ENCODE measurements at regions not wholly inside any gene's neighbourhood (a gene's known extent, or its start where the extent isn't known, plus 50 kb on each side); places are given as distances from the start of the nearest gene placed in this dataset.
"Not testable (repeated sequence)": the region's sequence is repeated elsewhere in the genome, so short reads cannot be mapped to it uniquely, and the experiment has no call there.

DNA sequence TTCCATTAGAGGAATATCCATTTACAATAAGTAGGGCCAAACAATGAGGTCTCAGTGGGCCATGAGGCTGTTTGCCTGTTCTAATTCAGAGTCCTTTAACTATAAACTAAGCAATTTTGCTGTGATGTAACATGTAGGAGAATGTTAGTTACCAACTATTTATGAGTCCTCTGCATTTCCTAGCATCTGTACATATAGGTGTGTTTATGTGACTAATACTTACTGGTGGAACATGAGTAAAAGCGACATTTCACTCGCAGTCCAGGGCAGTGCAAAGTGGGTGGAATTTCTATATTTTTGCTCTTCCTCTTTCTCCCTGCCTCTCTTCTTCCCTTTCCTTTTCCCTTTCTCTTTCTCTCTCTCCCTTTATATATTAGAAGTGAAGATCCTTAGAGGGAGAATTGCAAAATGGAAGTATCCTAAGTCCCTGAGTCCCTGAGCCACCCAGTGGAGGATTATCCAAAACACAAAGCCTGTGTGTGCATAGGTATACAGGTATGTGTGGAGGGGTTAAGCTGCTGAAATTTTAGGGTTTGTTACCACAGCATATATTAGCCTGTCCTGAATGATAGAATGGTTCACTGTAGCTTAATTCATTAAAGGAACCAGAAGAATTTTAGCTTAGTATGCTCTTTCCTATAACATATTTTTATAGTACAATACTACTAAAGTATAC, 487.0 kb upstream of the FANCL start:
- DNase-seq, result no peak

DNA sequence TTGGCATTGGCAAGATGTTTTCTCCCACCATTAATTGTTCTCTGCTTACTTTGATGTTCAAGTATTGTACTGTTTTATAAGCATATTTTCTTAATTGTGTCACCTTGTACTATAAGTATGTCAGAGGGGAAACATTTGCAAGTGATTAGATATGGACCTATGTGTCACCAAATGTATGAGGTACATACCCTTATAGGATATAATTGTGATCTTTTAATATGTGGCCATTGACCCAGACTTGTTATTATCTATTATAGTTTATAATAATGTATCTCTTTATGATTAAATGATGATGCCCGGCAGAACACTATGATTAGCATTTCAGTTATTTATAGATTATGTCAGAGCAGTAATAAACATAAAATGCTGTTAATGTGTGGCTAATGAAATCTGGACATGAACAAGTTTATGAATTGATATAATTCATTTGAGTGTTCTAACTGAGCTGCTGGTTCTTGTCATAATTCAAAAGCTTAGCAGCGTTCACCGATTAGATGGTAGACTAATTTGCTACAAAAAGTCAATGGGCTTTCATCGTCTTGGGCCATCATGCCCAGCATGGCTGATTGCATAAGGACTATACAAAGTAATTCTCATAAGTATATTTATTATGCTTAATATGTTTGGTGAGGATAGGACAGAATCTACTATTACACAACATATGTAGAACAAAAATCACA, 480.9 kb upstream of the FANCL start:
- no peak for DNase-seq

DNA sequence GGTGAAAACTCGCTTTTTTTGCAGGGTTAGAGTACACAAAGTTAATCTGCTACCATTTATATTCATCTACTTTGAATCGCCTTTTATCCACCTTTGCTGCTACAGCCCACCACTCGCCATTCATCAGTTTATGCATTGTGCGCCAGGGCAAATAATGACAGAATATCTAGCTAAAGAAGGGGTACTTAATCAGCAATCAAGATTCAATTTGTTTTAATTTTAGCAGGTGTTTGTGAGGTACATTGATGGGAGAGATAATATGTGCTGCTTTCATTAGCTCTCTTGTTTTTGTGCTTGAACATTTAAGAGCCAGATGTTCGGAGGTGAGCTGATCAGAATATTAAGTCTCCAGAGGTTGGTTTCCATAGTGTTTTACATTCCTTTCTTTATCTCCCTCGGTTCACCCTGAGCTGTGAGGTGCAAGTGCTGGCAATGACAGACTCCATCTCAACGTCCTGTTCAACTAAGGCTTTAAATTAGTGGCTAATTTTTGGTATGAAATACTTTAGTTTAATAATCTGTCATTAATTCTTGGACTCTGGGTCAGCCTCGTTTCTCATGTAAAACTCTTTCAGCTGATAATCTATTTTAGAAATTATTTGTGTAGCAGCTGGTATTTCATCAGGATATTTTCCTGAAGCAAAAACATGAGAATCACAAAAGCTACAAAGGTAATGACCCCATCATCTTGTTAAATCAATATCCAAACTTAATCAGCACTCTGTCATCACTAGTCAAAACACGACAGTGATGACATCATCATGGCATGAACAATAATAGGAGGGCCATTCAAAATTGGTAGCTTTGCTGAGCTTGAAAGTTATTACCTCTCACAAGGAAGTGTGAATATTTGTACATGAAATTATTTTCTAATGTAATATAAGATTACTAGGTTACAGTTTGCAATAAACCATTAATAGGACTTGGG, 479.9 kb upstream of the FANCL start:
- no peak for DNase-seq

DNA sequence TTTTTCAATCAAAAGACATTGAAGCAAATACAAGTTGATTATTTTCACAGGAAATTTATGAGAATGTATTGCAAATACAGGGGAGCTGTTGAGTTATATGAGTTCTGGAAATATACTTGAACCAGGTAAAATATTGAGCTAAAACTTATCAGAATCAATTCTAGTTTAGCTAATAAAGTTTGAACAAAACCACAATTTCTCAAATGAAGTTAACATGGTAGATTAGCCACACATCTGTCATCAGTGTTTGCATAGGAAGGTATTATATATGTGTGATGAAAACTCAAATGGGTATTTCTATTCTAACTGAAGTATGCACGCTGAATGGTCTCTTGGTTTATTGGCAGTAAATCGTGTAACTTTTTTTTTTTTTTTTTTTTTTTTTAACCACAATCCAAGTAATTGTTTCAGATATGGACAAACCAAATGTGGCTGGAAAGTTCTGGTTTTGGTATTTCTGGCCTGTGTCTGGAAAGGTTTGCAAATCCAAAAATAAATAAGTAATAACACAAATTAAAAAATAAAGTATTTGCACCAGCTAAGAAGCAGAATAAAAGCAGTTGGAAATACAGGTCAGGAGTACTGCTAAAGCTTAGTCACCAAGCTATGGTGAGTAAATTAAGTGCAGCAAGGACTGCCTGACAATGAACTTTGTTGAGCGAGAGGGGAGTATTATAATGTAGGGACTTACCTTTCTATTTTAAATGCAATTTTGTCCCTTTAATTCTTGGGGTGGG, 479.1 kb upstream of the FANCL start:
- DNase-seq, result no peak

DNA sequence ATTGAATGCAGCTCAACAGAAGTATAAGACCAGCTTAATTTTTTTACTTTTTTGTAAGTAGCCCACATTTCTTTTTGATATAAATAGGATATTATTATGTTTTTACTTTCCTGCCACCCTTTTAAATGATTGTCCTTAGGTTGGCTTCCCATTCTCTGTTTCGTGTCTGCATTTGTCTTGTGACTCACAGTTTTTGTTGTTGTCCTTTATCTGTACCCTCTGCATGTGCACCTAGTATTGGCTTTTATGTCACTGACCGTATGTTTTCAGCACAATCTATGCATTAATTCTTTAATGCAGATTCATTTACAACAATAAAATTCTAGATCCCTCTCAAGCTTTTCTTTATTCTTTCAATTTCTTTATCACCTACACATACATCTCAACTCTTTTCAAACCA, 474.2 kb upstream of the FANCL start:
- no peak for DNase-seq

DNA sequence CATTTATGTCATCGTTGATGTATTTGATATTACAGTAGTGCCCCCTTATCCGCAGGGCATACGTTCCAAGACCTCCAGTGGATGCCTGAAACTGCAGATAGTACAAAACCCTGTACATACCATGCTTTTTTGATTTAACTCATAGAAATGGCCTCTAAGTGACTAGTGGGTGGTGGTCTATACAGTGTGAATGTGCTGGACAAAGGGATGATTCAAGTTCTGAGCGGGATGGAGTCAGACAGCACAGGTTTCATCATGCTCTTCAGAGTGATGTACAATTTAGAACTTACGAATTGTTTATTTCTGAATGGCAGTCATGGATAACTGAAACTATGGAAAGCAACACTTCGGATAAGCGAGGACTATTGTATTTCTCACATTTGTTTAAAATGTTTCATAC, 473.1 kb upstream of the FANCL start:
- no peak for DNase-seq

DNA sequence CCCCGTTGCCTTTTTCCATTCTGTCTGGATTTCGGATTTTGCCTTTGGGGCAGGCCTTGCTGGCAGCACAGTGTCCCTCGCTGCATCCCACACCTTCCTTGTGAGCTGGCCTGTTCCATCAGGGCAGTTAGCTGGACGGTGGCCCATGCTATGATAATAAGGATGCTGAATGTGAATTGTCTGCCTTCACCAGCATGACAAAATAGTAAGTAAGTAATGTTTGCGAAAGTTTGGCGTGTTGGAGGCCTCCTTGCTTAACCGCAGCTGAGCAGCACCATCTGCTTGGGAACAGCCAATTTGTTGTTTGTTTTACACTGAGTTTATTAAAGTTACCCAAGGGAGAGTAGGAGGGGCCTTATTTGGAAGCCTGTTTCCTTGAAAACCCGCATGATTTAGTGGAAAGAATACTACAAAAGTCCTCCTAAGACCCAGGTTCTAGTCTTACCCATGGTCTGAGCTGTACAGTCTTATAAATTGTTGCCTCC, 469.7 kb upstream of the FANCL start:
- DNase-seq, result no peak

DNA sequence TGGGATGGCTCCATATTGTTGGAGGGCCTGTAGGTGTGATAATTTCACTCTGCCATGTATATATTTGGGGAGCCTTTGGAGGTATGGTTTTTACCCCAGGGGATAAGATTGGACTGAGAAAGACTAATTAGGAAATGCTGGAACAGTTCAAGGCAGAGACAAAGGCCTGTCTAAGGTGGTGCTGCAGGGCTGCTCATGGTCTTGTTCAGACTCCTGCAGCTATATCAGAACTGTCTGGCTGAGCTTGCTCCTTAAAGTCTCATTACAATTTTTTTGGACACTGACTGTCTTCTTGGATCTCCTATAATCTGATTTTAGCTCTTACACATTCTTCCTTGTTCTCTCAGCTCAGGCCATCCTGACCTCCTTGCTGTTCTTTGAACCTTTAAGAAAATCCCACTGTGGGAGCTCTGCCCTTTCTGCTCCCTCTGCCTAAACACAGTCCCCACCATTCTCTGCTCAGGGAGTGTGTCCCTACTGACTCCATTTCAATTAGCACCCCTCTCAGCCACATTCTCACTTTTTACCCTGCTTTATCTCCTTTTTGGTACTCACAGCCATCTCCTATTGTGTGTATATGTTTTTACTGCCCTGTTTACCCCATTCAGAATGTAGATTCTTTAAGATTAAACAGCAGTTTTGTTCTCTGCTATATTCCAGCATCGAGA, 468.7 kb upstream of the FANCL start:
- no peak for DNase-seq

DNA sequence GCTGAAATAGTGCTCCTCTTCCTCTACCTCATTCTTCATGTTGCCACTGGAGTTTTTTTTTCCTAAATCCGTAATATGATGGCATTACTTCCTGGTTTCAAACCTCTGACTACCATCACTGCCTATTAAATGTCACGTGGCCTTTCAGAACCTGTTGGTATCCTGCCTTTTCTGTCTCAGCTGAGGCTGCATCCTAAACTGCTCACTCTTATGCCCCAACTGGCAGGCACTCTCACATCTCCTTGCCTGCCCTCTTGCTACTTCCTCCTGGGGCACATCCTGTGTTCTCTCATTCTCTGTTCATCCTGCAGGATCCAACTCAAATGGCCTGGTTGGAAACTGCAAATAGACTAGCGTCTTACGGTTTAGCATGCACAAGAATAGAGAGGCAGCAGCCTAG, 468.1 kb upstream of the FANCL start:
- no peak for DNase-seq

DNA sequence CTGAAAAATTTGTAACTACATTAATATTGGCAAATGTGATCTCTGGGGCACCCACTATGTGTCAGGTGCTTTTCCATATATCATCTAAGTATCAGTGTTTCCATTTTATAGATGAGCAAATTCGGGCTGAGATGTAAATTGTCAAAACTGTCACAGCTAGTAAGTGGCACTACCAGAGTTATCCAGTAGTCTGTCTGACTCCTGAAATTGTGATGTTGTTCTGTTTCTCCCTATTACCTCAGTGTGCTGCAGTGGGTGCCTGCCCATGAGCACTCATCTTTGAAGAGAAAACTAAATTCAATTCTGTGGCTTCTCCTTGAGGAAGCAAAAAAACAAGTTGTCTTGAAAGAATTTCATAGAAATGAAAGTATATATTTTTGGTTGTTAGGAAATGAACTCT, 467.4 kb upstream of the FANCL start:
- DNase-seq, result no peak

DNA sequence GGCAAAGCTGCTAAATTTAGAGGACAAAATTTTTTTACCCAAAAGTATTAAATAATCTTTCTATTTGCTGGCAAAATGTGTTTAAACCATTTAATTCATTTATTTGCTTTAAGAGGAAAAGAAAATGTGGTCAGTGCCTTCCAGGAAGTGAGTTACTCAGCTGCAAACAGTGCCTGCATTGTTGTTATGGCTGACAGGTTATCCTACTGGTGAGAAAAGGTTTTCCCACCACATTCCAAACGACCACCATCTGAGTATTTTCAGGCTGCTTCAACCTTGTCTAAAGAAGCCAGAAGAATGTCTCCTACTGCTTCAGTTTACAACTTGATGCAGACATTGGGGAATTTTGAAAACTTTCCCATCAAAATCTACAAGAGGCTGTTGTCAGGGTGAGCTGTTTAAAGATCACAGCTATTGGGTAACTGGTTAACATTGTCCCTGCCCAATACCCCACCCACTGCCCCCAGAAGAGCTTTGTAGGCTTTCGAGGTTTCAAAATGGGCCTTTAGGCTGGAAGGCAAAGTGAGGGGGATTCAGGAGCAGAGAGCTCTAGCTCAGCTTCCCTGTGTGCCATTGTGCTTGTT, 461.3 kb upstream of the FANCL start:
- DNase-seq, result no peak

DNA sequence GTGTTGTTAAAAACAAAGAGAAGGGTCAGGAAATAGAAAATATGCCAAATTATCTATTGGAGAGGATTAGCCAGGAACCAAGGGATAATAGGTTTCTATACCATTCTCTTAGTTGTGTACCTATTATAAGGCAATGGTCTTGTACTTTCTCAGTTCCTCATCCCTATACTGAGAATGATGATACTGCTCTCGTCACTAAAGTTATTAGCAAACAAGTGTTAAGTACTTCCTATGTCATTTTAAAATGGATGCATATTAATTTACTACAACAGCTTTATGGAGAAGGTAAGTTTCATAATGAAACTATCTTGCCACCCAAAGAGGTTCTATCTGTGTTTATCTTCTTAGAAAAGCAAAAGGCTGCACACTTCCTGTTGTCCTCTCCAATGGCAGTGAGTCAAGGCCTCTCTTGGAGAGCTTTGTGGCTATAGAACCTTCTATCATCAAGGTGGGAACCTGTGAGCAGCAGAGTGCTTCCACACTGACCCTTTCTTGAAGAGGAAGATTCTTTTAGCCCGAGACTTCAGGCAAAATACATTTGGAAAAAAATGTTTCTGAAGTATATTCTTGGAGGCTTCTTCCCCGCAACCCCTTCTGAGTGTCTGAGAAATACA, 460.7 kb upstream of the FANCL start:
- DNase-seq, result no peak

DNA sequence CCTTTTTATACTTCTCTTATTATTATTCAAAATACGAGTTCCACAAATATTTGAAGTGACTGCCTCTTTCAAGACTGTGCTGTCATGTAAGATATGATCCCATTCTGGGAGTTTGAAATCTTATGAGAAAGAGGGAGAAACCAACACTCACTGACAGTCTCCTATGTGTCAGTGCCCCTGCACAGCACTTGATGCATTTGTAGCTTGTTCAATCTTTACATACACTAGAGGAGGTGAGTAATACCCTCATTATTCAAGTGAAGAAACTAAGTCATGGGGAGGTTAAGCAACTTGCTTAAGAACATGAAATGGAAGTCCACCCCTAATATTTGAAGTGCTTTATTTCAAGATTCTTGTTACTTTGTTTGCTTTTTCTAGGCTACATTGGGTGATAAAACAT, 459.5 kb upstream of the FANCL start:
- no peak for DNase-seq

DNA sequence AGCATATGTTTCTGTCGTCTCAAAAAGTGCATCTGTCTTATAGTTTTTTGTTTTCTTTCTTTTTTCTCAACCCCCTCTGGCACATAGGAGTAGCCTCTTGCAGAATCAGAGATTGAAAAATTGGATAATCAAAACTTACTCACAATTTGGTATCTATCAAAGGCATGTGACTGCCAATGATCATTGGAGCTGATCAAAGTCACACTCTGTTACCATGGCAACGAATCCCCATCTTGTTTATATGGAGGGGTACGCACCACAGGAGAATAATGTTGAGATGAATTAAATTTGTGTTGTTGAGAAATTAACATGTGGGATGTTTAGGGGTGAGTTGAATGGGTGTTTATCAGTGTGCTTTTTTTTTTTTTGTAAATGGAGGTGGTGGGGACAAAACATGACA, 458.3 kb upstream of the FANCL start:
- DNase-seq, result no peak

DNA sequence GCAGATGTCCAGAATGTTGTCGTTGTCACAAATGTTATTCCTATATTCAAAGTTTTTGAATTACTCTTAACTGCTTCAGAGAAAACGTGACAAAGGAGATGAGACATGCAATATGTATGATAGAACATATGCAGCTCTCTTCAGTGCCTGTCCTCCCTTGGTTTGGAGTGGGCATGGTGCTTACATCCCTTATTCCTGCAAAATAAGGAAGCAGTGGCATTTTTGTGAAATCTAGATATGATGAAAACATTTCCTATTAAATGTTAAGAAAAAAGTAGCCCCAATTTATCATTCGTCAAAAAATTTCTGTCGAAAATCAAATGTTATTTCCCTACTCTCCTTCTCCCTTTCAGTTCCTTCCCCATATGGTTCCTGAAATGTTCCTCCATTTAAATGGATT, 457.5 kb upstream of the FANCL start:
- DNase-seq, result no peak

DNA sequence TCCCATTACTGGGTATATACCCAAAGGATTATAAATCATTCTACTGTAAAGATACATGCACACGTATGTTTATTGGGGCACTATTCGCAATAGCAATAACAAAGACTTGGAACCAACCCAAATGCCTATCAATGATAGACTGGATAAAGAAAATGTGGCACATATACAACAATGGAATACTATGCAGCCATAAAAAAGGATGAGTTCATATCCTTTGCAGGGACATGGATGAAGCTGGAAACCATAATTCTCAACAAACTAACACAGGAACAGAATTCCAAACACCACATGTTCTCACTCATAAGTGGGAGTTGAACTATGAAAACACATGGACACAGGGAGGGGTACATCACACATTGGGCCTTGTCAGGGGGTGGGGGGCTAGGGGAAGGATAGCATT, 453.0 kb upstream of the FANCL start:
- DNase-seq, result not testable (repeated sequence)

DNA sequence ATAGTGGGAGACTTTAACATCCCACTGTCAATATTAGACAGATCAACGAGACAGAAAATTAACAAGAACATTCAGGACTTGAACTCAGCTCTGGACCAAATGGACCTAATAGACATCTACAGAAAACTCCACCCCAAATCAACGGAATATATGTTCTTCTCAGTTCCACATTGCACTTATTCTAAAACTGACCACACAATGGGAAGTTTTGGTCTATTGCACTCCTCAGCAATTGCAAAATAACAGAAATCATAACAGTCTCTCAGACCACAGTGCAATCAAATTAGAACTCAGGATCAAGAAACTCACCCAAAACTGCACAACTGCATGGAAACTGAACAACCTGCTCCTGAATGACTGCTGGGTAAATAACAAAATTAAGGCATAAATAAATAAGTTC, 449.9 kb upstream of the FANCL start:
- not testable (repeated sequence) for DNase-seq

DNA sequence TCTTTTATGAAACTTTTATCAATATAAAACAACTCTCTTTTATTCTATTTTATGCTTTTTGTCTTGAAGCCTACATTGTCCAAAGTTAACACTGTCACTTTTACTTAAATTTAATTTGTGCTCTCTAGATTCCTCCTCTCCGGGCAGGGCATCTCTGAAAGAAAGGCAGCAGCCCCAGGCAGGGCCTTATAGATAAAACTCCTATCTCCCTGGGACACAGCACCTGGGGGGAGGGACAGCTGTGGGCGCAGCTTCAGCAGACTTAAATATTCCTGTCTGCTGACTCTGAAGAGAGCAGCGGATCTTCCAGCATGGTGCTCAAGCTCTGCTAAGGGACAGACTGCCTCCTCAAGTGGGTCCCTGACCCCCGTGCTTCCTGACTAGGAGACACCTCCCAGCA, 447.7 kb upstream of the FANCL start:
- no peak for DNase-seq

DNA sequence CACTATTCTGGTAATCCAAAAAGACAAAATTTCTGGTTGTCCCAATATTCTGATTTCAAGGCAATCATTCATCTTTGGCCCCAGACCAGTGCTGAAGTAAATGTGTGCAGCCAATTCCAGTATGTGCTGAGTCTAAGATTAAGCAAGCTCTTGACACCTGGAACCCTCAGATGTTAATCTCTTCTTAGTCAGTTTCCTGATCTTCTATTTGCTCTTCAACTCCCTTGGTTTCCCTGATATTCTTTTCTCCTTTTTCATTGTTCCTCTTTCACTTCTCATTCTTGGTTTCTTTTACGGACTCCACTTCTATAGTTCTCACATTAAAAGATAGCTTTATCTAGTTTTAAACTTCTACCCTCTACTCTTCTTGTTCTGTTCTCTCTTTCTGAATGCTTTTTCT, 445.7 kb upstream of the FANCL start:
- no peak for DNase-seq

DNA sequence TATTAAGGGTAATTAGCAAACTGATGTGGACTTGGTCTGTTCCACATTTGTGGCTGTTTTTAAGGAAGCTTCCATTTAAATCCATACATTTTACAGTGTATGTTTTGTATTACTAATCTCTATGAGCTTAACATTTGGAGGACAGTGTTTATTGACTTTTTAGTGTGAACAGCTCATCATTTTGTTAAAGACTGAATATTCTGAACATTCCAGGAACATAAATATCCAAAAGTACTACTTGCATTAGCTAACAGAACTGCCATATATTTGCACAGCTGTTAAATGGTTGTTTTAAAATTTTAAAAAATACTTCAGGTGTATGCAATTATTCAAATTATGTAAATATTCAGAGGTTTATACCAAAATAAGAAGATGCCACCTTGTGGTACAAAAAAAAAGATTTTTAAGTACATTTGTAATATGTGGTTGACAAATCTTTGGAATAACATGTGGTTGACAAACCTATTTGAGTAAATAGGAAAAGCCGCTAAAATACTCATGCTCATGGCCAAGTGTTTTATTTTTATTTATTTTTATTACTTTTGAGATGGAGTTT, 439.7 kb upstream of the FANCL start:
- DNase-seq, result no peak

DNA sequence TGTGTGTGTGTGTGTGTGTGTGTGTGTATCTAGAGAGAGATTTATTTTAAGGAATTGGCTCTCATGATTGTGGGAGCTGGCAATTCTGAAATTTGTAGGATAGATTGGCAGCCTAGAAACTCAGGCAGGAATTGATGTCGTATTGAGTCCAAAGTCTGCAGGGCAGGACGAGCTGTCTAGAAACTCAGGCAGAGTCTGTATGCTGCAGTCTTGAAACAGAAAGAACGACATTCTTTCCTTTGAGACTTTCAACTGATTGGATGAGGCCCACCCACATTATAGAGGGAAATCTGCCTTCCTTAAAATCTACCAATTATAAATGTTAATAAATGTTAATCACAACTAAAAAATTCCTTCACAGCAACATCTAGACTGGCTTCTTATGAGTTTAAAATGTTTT, 436.6 kb upstream of the FANCL start:
- no peak for DNase-seq

Measured in stimulated activated CD4-positive, alpha-beta T cell treated with anti-CD3 and anti-CD28 coated beads, Interleukin-1b, Interleukin-23, amount 100 ng/mL, for 48 hours (primary cell).